Panc1 (cell line): ENCODE measurements at regions not wholly inside any gene's neighbourhood (a gene's known extent, or its start where the extent isn't known, plus 50 kb on each side); places are given as distances from the start of the nearest gene placed in this dataset.

Source experiments
- ATAC-seq: fragments of 200-7000 bp; cut with Tn5 transposase; 2 replicates; pipeline ENCODE4 v1.9.1; 2020; ENCODE audit warnings: mild to moderate bottlenecking, moderate library complexity
- BruUV-seq: library from RNA; stranded (reverse); fragments of 400-500 nt; replicated peaks from 2 replicates; lab custom pipeline; 2021; lab: Mats Ljungman, UMichigan
- CTCF ChIA-PET: fragments of 300-600 bp; sonication (Branson Sonifier 250); formaldehyde crosslinking; loops from one replicate; lab custom pipeline; 2022; ENCODE audit warnings: antibody characterized with exemption; lab: Charles Lee
- POLR2A ChIA-PET: fragments of 300-600 bp; sonication (Branson Sonifier 250); formaldehyde crosslinking; loops from one replicate; lab custom pipeline; 2022; ENCODE audit warnings: antibody characterized with exemption; lab: Charles Lee
- DNase-seq: peaks from one replicate; pipeline ENCODE4 v3.0.0-alpha.2; 2010; ENCODE audit warnings: low read depth, low spot score
- H3K27ac ChIP-seq: 2 replicates; pipeline ENCODE4 v1.5.1; 2011; ENCODE audit warnings: mild to moderate bottlenecking, low read length, inconsistent platforms
- H3K27me3 ChIP-seq: fragments of 200-500 bp; sonication (Bioruptor generic); 2 replicates; pipeline ENCODE4 v1.6.0; 2014; ENCODE audit warnings: low read length, inconsistent platforms; ENCODE audit not compliant: control insufficient read depth, insufficient read depth
- H3K36me3 ChIP-seq: fragments of 200-500 bp; sonication (Bioruptor generic); 2 replicates; pipeline ENCODE4 v1.5.1; 2014; ENCODE audit warnings: inconsistent platforms, mild to moderate bottlenecking, low read length, moderate library complexity; ENCODE audit not compliant: control insufficient read depth, insufficient read depth
- H3K4me1 ChIP-seq: 2 replicates; pipeline ENCODE4 v1.5.1; 2011; ENCODE audit warnings: inconsistent platforms, mild to moderate bottlenecking, low read length, moderate library complexity; ENCODE audit not compliant: control insufficient read depth, insufficient read depth
- H3K4me3 ChIP-seq, 2 experiments: 2 replicates each; pipeline ENCODE4 v1.5.1; 2011 to 2012; ENCODE audit warnings: low read depth in 2 of 2, low read length in 2 of 2, mild to moderate bottlenecking in 2 of 2, inconsistent platforms in 1 of 2, moderate library complexity in 1 of 2
- H3K9me3 ChIP-seq: fragments of 200-500 bp; sonication (Bioruptor generic); 2 replicates; pipeline ENCODE4 v1.5.1; 2014; ENCODE audit warnings: low read depth, mild to moderate bottlenecking, inconsistent platforms, low read length, moderate library complexity; ENCODE audit not compliant: control insufficient read depth, insufficient read depth
- POLR2AphosphoS5 ChIP-seq: IDR thresholded peaks from 2 replicates; pipeline ENCODE4 v1.6.1; 2012; ENCODE audit warnings: mild to moderate bottlenecking, low read depth, low read length, moderate library complexity
- SIN3A ChIP-seq: IDR thresholded peaks from 2 replicates; pipeline ENCODE4 v1.6.1; 2012; ENCODE audit warnings: low read depth, mild to moderate bottlenecking, low read length, moderate library complexity, borderline replicate concordance; ENCODE audit not compliant: insufficient read depth
- TCF7L2 ChIP-seq: IDR thresholded peaks from 2 replicates; pipeline ENCODE4 v1.6.1; 2011; ENCODE audit warnings: mild to moderate bottlenecking, low read depth, low read length, inconsistent platforms
- in situ Hi-C: cut with HindIII; loops from 2 replicates; pipeline ENCODE4 v1.10.0; 2016; ENCODE audit warnings: low sequenced_read_pairs, low pct_unique_long_range_greater_than_20kb
- intact Hi-C: fragments of 100-400 bp; cut with micrococcal nuclease; formaldehyde crosslinking; loops from one replicate; pipeline ENCODE4 v1.10.0; 2022; ENCODE audit not compliant: unreplicated experiment
- TF ChIP-seq, protein P1 (sequence below), 2 experiments: IDR thresholded peaks; 2 replicates each; pipeline ENCODE4 v1.6.1; 2011 to 2012; ENCODE audit warnings: low read depth in 2 of 2, control low read depth in 1 of 2, low read length in 1 of 2, mild to moderate bottlenecking in 1 of 2, moderate library complexity in 1 of 2; ENCODE audit not compliant: insufficient read depth in 1 of 2
- TF ChIP-seq, protein P2 (sequence below): fragments of 450-650 bp; IDR thresholded peaks from 2 replicates; pipeline ENCODE4 v1.5.1; 2017; ENCODE audit warnings: mild to moderate bottlenecking

DNA sequence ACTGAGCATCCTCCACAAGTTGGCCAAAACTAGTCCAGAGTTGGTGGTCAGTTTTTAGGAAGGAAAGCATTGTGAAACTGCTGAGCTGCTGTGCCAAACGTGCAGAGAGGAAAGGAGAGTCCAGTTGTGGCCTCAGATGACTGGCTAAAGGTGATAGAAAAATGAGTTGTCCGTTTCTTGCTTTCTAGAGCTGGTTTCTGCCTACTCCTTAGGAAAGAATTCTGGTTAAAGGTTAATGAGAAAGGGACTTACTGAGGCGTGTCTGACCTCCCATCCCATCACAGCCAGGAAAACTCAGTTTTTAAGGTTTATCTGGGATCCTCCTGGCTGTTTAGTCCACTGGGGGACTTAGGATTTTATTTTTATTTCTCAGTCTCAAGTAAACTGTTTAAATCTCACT lies 1186.3 kb downstream of the UQCRFS1 start:
- no peak for ATAC-seq
- H3K36me3 ChIP-seq: no peaks in the 10 kb centered on the region
- no peak overlapping the region for H3K27ac ChIP-seq
- H3K9me3 ChIP-seq: no peaks in the 10 kb centered on the region
- H3K4me1 ChIP-seq: no peaks in the 10 kb centered on the region
- no peaks in the 10 kb centered on the region for H3K27me3 ChIP-seq
- no peak overlapping the region for H3K4me3 ChIP-seq
- no TSS peak for BruUV-seq
- no peak for DNase-seq
- intact Hi-C loops: no loop called here
- in situ Hi-C loops: no loop called here
- TF ChIP-seq TCF7L2 (no peak), POLR2AphosphoS5 (no peak), SIN3A (no peak)
- TF ChIP-seq, protein P1, sequence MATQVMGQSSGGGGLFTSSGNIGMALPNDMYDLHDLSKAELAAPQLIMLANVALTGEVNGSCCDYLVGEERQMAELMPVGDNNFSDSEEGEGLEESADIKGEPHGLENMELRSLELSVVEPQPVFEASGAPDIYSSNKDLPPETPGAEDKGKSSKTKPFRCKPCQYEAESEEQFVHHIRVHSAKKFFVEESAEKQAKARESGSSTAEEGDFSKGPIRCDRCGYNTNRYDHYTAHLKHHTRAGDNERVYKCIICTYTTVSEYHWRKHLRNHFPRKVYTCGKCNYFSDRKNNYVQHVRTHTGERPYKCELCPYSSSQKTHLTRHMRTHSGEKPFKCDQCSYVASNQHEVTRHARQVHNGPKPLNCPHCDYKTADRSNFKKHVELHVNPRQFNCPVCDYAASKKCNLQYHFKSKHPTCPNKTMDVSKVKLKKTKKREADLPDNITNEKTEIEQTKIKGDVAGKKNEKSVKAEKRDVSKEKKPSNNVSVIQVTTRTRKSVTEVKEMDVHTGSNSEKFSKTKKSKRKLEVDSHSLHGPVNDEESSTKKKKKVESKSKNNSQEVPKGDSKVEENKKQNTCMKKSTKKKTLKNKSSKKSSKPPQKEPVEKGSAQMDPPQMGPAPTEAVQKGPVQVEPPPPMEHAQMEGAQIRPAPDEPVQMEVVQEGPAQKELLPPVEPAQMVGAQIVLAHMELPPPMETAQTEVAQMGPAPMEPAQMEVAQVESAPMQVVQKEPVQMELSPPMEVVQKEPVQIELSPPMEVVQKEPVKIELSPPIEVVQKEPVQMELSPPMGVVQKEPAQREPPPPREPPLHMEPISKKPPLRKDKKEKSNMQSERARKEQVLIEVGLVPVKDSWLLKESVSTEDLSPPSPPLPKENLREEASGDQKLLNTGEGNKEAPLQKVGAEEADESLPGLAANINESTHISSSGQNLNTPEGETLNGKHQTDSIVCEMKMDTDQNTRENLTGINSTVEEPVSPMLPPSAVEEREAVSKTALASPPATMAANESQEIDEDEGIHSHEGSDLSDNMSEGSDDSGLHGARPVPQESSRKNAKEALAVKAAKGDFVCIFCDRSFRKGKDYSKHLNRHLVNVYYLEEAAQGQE (IDR thresholded peaks at IDR 0.05; ENCODE audit: insufficient read depth in 1 of 2, low read depth in 2 of 2, low read length in 1 of 2): no peak
- TF ChIP-seq, protein P2, sequence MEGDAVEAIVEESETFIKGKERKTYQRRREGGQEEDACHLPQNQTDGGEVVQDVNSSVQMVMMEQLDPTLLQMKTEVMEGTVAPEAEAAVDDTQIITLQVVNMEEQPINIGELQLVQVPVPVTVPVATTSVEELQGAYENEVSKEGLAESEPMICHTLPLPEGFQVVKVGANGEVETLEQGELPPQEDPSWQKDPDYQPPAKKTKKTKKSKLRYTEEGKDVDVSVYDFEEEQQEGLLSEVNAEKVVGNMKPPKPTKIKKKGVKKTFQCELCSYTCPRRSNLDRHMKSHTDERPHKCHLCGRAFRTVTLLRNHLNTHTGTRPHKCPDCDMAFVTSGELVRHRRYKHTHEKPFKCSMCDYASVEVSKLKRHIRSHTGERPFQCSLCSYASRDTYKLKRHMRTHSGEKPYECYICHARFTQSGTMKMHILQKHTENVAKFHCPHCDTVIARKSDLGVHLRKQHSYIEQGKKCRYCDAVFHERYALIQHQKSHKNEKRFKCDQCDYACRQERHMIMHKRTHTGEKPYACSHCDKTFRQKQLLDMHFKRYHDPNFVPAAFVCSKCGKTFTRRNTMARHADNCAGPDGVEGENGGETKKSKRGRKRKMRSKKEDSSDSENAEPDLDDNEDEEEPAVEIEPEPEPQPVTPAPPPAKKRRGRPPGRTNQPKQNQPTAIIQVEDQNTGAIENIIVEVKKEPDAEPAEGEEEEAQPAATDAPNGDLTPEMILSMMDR: no peak
- CTCF ChIA-PET: interaction anchor here (0.5 kb wide), 1 partner anchor 14 kb away, joined by 3 read pairs; no protein-coding TSS in a partner anchor
- POLR2A ChIA-PET: interaction anchor here (0.8 kb wide), 1 partner anchor 18 kb away, joined by 4 read pairs; no protein-coding TSS in a partner anchor

DNA sequence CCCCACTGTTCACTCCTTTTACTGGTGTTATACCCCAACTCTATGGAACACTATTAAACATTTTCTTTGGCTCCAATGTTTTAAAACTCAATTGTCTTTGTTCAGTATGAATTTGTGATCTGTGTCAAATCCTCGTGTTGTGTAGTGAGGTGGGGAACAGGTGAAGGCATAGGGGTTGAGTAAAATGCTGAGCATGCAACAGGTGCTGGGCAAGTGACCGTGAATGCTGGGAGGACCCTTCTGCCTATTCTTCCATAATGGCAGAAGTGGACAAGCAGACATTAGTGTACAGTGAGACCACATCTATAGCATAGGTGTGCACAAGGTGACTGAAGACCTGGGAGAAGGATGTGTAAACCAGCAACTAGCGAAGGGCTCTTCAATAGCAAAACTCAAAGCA lies 1188.0 kb downstream of the UQCRFS1 start:
- BruUV-seq: no TSS peak
- in situ Hi-C loops (no loop called here), intact Hi-C loops (no loop called here)
- Histone ChIP-seq H3K4me3 (no peak overlapping the region), H3K9me3 (no peaks in the 10 kb centered on the region), H3K4me1 (no peaks in the 10 kb centered on the region), H3K36me3 (no peaks in the 10 kb centered on the region), H3K27me3 (no peaks in the 10 kb centered on the region), H3K27ac (no peak overlapping the region)
- ATAC-seq (no peak), DNase-seq (no peak)
- ChIA-PET POLR2A (no interaction called here), CTCF (no interaction called here)
- TF ChIP-seq TCF7L2 (no peak), SIN3A (no peak), POLR2AphosphoS5 (no peak)
- TF ChIP-seq, protein P2: no peak
- TF ChIP-seq, protein P1 (IDR thresholded peaks at IDR 0.05; ENCODE audit: insufficient read depth in 1 of 2, low read depth in 2 of 2, low read length in 1 of 2): no peak
